ENCODE measurements at regions not wholly inside any gene's neighbourhood (a gene's known extent, or its start where the extent isn't known, plus 50 kb on each side); places are given as distances from the start of the nearest gene placed in this dataset.

DNA sequence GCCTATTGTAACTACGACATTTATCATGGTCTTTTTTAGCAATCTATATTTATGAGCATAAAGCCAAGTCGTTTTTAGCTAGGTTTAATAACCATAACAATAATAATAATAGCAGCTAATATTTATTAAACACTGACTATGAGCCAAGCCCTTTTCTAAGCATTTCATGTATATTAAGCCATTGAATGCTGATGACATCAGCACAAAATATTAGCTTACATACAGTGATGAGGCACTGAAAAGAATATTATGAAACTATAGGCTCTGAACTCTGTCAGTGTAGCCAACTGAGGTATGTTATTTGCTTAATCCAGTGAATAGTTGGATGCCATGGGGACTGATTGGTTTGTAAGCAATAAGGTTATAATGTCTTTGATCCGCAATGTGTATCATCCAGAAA lies 235.2 kb downstream of the NDFIP2 start:
- Mint-ChIP-seq H3K27ac (ENCODE audit: unreplicated experiment) (no peak overlapping the region), H3K9me3 (ENCODE audit: low read depth) (peaks cover 3% of the 10 kb centered on the region), H3K36me3 (ENCODE audit: low read depth) (no peaks in the 10 kb centered on the region), H3K4me3 (ENCODE audit: unreplicated experiment) (no peak overlapping the region), H3K4me1 (ENCODE audit: low read depth) (peaks cover 9% of the 10 kb centered on the region), H3K27me3 (ENCODE audit: low read depth) (no peaks in the 10 kb centered on the region)
- DNase-seq (ENCODE audit: low spot score): no peak
- TF ChIP-seq CTCF (IDR thresholded peaks at IDR 0.05): no peak

DNA sequence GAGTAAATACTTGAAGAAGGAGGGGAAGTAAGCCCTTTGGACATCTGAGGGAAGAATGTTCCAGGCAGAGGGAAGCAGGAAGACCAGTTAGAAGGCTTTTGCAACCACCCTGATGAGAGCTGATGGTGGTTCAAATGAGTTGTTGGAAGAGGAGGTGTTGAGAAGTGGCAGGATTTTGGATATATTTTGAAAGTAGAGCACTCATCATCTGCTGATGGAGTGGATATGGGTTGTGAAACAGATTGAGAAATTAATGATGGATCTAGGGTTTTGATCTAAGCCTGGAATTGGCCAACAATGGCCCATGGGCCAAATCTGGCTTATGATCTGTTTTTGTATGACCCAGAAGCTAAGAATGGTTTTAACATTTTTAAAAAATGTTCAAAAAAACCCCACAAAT lies 230.7 kb downstream of the NDFIP2 start:
- no peak for DNase-seq (ENCODE audit: low spot score)
- Mint-ChIP-seq H3K36me3 (ENCODE audit: low read depth) (no peaks in the 10 kb centered on the region), H3K4me3 (ENCODE audit: unreplicated experiment) (no peak overlapping the region), H3K27ac (ENCODE audit: unreplicated experiment) (no peak overlapping the region), H3K27me3 (ENCODE audit: low read depth) (no peaks in the 10 kb centered on the region), H3K9me3 (ENCODE audit: low read depth) (no peaks in the 10 kb centered on the region), H3K4me1 (ENCODE audit: low read depth) (peaks cover 22% of the 10 kb centered on the region)
- TF ChIP-seq CTCF (IDR thresholded peaks at IDR 0.05): no peak

DNA sequence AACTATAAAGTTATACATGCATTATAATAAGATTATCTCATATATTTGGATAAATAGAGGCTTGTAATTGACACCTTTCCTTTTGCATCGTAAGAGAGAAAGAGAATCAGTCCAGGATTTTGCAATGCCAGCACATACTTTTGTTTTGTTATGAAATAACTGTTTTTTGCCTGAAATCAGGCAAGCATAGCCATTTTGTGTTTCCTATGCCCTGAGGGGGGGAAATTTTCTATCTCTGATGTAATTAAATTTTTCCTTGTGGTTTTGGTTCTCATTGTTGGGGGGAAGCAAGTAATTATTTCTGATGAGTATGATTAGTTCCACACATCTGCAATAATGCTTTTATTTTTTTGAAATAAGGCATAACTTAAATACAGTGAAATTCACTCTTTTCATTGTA lies 229.4 kb downstream of the NDFIP2 start:
- Mint-ChIP-seq H3K4me1 (ENCODE audit: low read depth) (peaks cover 22% of the 10 kb centered on the region), H3K27me3 (ENCODE audit: low read depth) (no peaks in the 10 kb centered on the region), H3K4me3 (ENCODE audit: unreplicated experiment) (no peak overlapping the region), H3K9me3 (ENCODE audit: low read depth) (no peaks in the 10 kb centered on the region), H3K27ac (ENCODE audit: unreplicated experiment) (no peak overlapping the region), H3K36me3 (ENCODE audit: low read depth) (no peaks in the 10 kb centered on the region)
- no peak for DNase-seq (ENCODE audit: low spot score)
- TF ChIP-seq CTCF (IDR thresholded peaks at IDR 0.05): no peak

DNA sequence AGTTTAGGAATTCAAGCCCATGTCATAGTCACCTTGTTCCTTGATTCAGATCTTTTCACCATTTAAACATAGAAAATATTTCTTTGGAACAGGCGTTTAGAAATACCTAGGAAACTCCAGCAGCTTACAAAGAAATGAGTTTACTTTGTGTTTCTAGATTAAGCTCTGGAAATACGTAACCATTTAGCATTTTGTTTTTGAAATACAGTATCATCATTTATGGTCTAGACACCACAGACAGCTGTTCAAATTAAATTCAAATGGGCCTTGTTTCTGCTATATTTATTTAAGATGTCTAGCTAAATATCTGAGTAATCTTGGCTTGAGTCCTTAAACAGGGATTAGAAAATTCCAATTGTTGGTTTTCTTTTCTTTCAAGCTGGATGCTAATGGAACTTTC lies 228.5 kb downstream of the NDFIP2 start:
- Mint-ChIP-seq H3K27ac (ENCODE audit: unreplicated experiment) (no peak overlapping the region), H3K4me3 (ENCODE audit: unreplicated experiment) (no peak overlapping the region), H3K9me3 (ENCODE audit: low read depth) (no peaks in the 10 kb centered on the region), H3K36me3 (ENCODE audit: low read depth) (no peaks in the 10 kb centered on the region), H3K4me1 (ENCODE audit: low read depth) (peaks cover 22% of the 10 kb centered on the region), H3K27me3 (ENCODE audit: low read depth) (no peaks in the 10 kb centered on the region)
- DNase-seq (ENCODE audit: low spot score): no peak
- TF ChIP-seq CTCF (IDR thresholded peaks at IDR 0.05): no peak

DNA sequence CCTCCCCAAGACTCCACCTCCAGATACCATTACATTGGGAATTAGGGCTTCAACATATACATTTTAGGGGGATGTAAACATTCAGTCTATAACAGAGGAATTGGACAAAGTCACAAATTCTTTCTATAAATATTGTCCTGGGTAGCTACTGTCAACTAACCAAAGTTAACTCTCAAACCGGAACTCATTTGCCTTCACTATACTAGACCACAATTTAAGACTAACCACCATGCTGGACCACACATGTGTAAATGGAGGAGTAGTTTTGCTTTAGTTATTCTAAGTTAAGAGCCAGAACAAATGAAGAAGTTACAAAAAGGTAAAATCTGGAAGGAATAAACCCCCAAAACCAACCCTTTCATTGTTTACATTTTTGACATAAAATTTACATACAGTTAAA lies 222.8 kb downstream of the NDFIP2 start:
- Mint-ChIP-seq H3K4me1 (ENCODE audit: low read depth) (no peaks in the 10 kb centered on the region), H3K36me3 (ENCODE audit: low read depth) (no peaks in the 10 kb centered on the region), H3K9me3 (ENCODE audit: low read depth) (no peaks in the 10 kb centered on the region), H3K4me3 (ENCODE audit: unreplicated experiment) (no peak overlapping the region), H3K27ac (ENCODE audit: unreplicated experiment) (no peak overlapping the region), H3K27me3 (ENCODE audit: low read depth) (no peaks in the 10 kb centered on the region)
- DNase-seq (ENCODE audit: low spot score): no peak
- TF ChIP-seq CTCF (IDR thresholded peaks at IDR 0.05): no peak
